Mesothelial cell of epicardium (in vitro differentiated cells): ENCODE measurements at regions not wholly inside any gene's neighbourhood (a gene's known extent, or its start where the extent isn't known, plus 50 kb on each side); places are given as distances from the start of the nearest gene placed in this dataset.
A peak's percentile ranks its signal among the peaks of the same experiment; 100 is the strongest.
"Not testable (repeated sequence)": the region's sequence is repeated elsewhere in the genome, so short reads cannot be mapped to it uniquely, and the experiment has no call there.

Experiments used
- DNase-seq, 2 experiments: peaks; one replicate each; pipeline ENCODE4 v3.0.0; 2021; ENCODE audit warnings: low spot score in 2 of 2; ENCODE audit not compliant: unreplicated experiment in 2 of 2
- H3K27ac Mint-ChIP-seq: 2 replicates; pipeline ENCODE4 v1.8.0; 2021; ENCODE audit warnings: mixed read lengths
- H3K27me3 Mint-ChIP-seq: 2 replicates; pipeline ENCODE4 v1.8.0; 2021; ENCODE audit warnings: low read depth, mixed read lengths
- H3K36me3 Mint-ChIP-seq: 2 replicates; pipeline ENCODE4 v1.8.0; 2021; ENCODE audit warnings: mixed read lengths
- H3K4me1 Mint-ChIP-seq: 2 replicates; pipeline ENCODE4 v1.8.0; 2021; ENCODE audit warnings: mixed read lengths
- H3K4me3 Mint-ChIP-seq: 2 replicates; pipeline ENCODE4 v1.8.0; 2021; ENCODE audit warnings: mild to moderate bottlenecking, moderate library complexity, mixed read lengths
- H3K9me3 Mint-ChIP-seq: 2 replicates; pipeline ENCODE4 v1.8.0; 2021; ENCODE audit warnings: mixed read lengths
- CTCF ChIP-seq: fragments of 200-600 bp; sonication (generic); IDR thresholded peaks from one replicate; pipeline ENCODE4 v1.5.0; 2021; ENCODE audit warnings: antibody characterized with exemption; ENCODE audit not compliant: unreplicated experiment

- Mint-ChIP-seq H3K27ac (no peak overlapping the region), H3K4me1 (no peaks in the 10 kb centered on the region), H3K27me3 (no peaks in the 10 kb centered on the region), H3K9me3 (peaks cover 23% of the 10 kb centered on the region), H3K4me3 (no peak overlapping the region), H3K36me3 (peaks cover 7% of the 10 kb centered on the region)
- TF ChIP-seq CTCF: no peak
- no peak for DNase-seq
Measured at GRCh38 chr10:32217216-32217615, 129.7 kb downstream of the EPC1 start.

GRCh38 chr10:32213838-32214237 is 133.1 kb downstream of the EPC1 start:
- peaks cover 10% of the 10 kb centered on the region for H3K9me3 Mint-ChIP-seq
- H3K27ac Mint-ChIP-seq, H3K27me3 Mint-ChIP-seq, DNase-seq, H3K4me3 Mint-ChIP-seq, H3K4me1 Mint-ChIP-seq, H3K36me3 Mint-ChIP-seq: not testable (repeated sequence)

- no peak for DNase-seq
- no peak overlapping the region for H3K4me3 Mint-ChIP-seq
- no peaks in the 10 kb centered on the region for H3K27me3 Mint-ChIP-seq
- H3K9me3 Mint-ChIP-seq: no peaks in the 10 kb centered on the region
- H3K27ac Mint-ChIP-seq: no peak overlapping the region
- no peaks in the 10 kb centered on the region for H3K36me3 Mint-ChIP-seq
- TF ChIP-seq CTCF: no peak
- peaks cover 3% of the 10 kb centered on the region for H3K4me1 Mint-ChIP-seq
Measured at GRCh38 chr10:32211046-32211363, 136.0 kb downstream of the EPC1 start.

- peak; percentile 33 for TF ChIP-seq CTCF
- DNase-seq: no peak
- H3K36me3 Mint-ChIP-seq: no peaks in the 10 kb centered on the region
Measured at GRCh38 chr10:32210306-32211045, 136.5 kb downstream of the EPC1 start.

GRCh38 chr10:32208005-32208404 is 139.0 kb downstream of the EPC1 start:
- H3K36me3 Mint-ChIP-seq, H3K27ac Mint-ChIP-seq, H3K4me1 Mint-ChIP-seq, H3K9me3 Mint-ChIP-seq, DNase-seq, H3K27me3 Mint-ChIP-seq, H3K4me3 Mint-ChIP-seq: not testable (repeated sequence)

More at GRCh38 chr10:32210306-32211045, 136.5 kb downstream of the EPC1 start:
- H3K9me3 Mint-ChIP-seq: no peaks in the 10 kb centered on the region
- peaks cover 7% of the 10 kb centered on the region for H3K4me1 Mint-ChIP-seq
- no peak overlapping the region for H3K4me3 Mint-ChIP-seq
- H3K27ac Mint-ChIP-seq: no peak overlapping the region
- H3K27me3 Mint-ChIP-seq: no peaks in the 10 kb centered on the region

- peaks cover 11% of the 10 kb centered on the region for H3K9me3 Mint-ChIP-seq
- no peaks in the 10 kb centered on the region for H3K27me3 Mint-ChIP-seq
- no peak overlapping the region for H3K4me3 Mint-ChIP-seq
- peaks cover 9% of the 10 kb centered on the region for H3K4me1 Mint-ChIP-seq
- H3K36me3 Mint-ChIP-seq: peaks cover 3% of the 10 kb centered on the region
- no peak for DNase-seq
- no peak overlapping the region for H3K27ac Mint-ChIP-seq
- TF ChIP-seq CTCF: peak; percentile 42
Measured at GRCh38 chr10:32207544-32207943, 139.4 kb downstream of the EPC1 start.

- no peak for TF ChIP-seq CTCF
- no peaks in the 10 kb centered on the region for H3K27me3 Mint-ChIP-seq
- no peak overlapping the region for H3K4me3 Mint-ChIP-seq
- no peak for DNase-seq
- peaks cover 11% of the 10 kb centered on the region for H3K9me3 Mint-ChIP-seq
- H3K27ac Mint-ChIP-seq: peak overlapping the region; percentile 78
- peaks cover 9% of the 10 kb centered on the region for H3K4me1 Mint-ChIP-seq
- H3K36me3 Mint-ChIP-seq: peaks cover 3% of the 10 kb centered on the region
Measured at GRCh38 chr10:32205670-32206069, 141.3 kb downstream of the EPC1 start.
